ENCODE measurements at regions not wholly inside any gene's neighbourhood (a gene's known extent, or its start where the extent isn't known, plus 50 kb on each side); places are given as distances from the start of the nearest gene placed in this dataset.

DNA sequence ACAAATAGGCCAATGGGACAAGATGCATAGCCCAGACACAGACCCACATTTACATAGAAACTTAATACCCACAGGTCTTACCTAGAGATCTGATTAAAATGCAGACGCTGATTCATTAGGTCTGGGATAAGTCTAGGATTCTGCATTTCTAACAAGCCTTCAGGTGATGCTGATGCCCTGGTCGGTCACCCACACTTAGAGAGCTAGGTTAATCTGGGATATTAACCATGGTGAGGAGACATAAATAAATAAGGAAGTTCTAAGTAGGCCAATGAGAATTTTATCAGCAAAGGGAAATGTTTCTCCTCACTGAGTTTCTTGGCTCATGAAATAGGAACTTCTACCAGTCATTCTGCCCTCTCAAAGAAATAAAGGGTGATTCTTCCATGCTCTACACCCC is 120.1 kb downstream of the BMP4 start:
- Histone ChIP-seq H3K14ac (ENCODE audit: insufficient read depth, low read length) (no peak overlapping the region), H2BK12ac (ENCODE audit: insufficient read length, low read depth, low read length) (no peak overlapping the region), H3K4me1 (ENCODE audit: insufficient read depth, low read length) (no peaks in the 10 kb centered on the region), H3K27me3 (ENCODE audit: insufficient read depth, low read length) (no peaks in the 10 kb centered on the region), H2AK5ac (ENCODE audit: insufficient read length, low read length) (no peak overlapping the region), H3K4me2 (ENCODE audit: insufficient read depth, insufficient read length, low read length) (no peak overlapping the region), H3K79me1 (ENCODE audit: insufficient read depth, low read depth, low read length, poor library complexity, severe bottlenecking) (no peaks in the 10 kb centered on the region), H3T11ph (ENCODE audit: low read length) (no peak overlapping the region), H2BK20ac (ENCODE audit: low read depth, low read length, poor library complexity, severe bottlenecking) (no peak overlapping the region), H3K18ac (ENCODE audit: insufficient read length, low read depth, low read length) (no peak overlapping the region), H2BK120ac (ENCODE audit: low read depth, low read length, poor library complexity, severe bottlenecking) (no peak overlapping the region), H2AFZ (ENCODE audit: low read length) (no peak overlapping the region), H2BK15ac (ENCODE audit: low read depth, low read length) (no peak overlapping the region), H3K56ac (ENCODE audit: insufficient read length, low read depth, low read length) (no peak overlapping the region), H4K91ac (ENCODE audit: insufficient read length, low read depth, low read length) (no peak overlapping the region), H3K9me3 (ENCODE audit: control insufficient read depth, low read depth, low read length) (no peaks in the 10 kb centered on the region), H3K27ac (ENCODE audit: insufficient read length, low read depth, low read length) (no peak overlapping the region), H3K9ac (ENCODE audit: extremely low read depth, insufficient read length, low read length) (no peak overlapping the region), H3K23ac (ENCODE audit: insufficient read length, low read depth, low read length) (no peak overlapping the region), H4K8ac (replicated peaks; ENCODE audit: insufficient read length, low read depth, low read length) (no peak overlapping the region), H3K23me2 (ENCODE audit: insufficient read length, low read depth, low read length, poor library complexity, severe bottlenecking) (no peaks in the 10 kb centered on the region), H4K20me1 (ENCODE audit: control insufficient read depth, insufficient read depth, insufficient read length) (no peaks in the 10 kb centered on the region), H2BK5ac (ENCODE audit: insufficient read length, low read length) (no peak overlapping the region), H4K5ac (ENCODE audit: insufficient read length, low read depth, low read length) (no peak overlapping the region), H3K79me2 (ENCODE audit: insufficient read depth, low read length) (0 out of 2 replicates have a peak, but pooled peaks cover 2% of the 10 kb centered on the region), H3K4ac (ENCODE audit: low read depth, low read length) (no peak overlapping the region)
- DNase-seq: no peak
- H3K4me1 Mint-ChIP-seq: peaks cover 0 to under 1% of the 10 kb centered on the region in 2 experiments; a peak in 2 of 4 replicates
- no peak overlapping the region for H3K27ac Mint-ChIP-seq
- peaks cover 12 to 13% of the 10 kb centered on the region in 2 experiments; a peak in 4 of 5 replicates for H3K9me3 Mint-ChIP-seq
- no peak overlapping the region for H3K4me3 Mint-ChIP-seq
- TF ChIP-seq, protein P1, sequence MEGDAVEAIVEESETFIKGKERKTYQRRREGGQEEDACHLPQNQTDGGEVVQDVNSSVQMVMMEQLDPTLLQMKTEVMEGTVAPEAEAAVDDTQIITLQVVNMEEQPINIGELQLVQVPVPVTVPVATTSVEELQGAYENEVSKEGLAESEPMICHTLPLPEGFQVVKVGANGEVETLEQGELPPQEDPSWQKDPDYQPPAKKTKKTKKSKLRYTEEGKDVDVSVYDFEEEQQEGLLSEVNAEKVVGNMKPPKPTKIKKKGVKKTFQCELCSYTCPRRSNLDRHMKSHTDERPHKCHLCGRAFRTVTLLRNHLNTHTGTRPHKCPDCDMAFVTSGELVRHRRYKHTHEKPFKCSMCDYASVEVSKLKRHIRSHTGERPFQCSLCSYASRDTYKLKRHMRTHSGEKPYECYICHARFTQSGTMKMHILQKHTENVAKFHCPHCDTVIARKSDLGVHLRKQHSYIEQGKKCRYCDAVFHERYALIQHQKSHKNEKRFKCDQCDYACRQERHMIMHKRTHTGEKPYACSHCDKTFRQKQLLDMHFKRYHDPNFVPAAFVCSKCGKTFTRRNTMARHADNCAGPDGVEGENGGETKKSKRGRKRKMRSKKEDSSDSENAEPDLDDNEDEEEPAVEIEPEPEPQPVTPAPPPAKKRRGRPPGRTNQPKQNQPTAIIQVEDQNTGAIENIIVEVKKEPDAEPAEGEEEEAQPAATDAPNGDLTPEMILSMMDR (conservative IDR thresholded peaks at IDR 0.05): no peak
- H3K36me3 Mint-ChIP-seq (ENCODE audit: insufficient read depth in 1 of 3, low read depth in 3 of 3): peaks cover 0 to 19% (median 3%) of the 10 kb centered on the region in 3 experiments; a peak in 2 of 7 replicates
- H3K27me3 Mint-ChIP-seq (ENCODE audit: low read depth): no peaks in the 10 kb centered on the region
- no CpG with 5 or more reads among the region's 2 CpGs for WGBS (ENCODE audit: extremely low coverage, insufficient read length, low lambda C conversion rate)
